OCI-LY1 (cell line): ENCODE measurements at regions not wholly inside any gene's neighbourhood (a gene's known extent, or its start where the extent isn't known, plus 50 kb on each side); places are given as distances from the start of the nearest gene placed in this dataset.

ENCODE experiments used
- H2AFZ ChIP-seq: fragments of 200-600 bp; sonication (generic), shearing (Covaris generic); 2 replicates; pipeline ENCODE4 v1.6.0; 2014; ENCODE audit warnings: antibody characterized with exemption, mild to moderate bottlenecking, low read length
- H3F3A ChIP-seq: fragments of 200-600 bp; sonication (generic), shearing (Covaris generic); 2 replicates; pipeline ENCODE4 v1.6.0; 2014; ENCODE audit warnings: mild to moderate bottlenecking, antibody characterized with exemption, low read length, moderate library complexity; ENCODE audit not compliant: insufficient read depth
- H3K27ac ChIP-seq: fragments of 200-600 bp; sonication (generic); 2 replicates; pipeline ENCODE4 v1.5.1; 2014; ENCODE audit warnings: low read length, mixed run types, mild to moderate bottlenecking, low read depth; ENCODE audit not compliant: poor library complexity, severe bottlenecking
- H3K27me3 ChIP-seq: fragments of 200-600 bp; sonication (generic); 2 replicates; pipeline ENCODE4 v1.6.0; 2014; ENCODE audit warnings: antibody characterized with exemption, mild to moderate bottlenecking, low read length, moderate library complexity; ENCODE audit not compliant: insufficient read depth
- H3K36me3 ChIP-seq: fragments of 200-600 bp; sonication (generic); 2 replicates; pipeline ENCODE4 v1.6.1; 2014; ENCODE audit warnings: mild to moderate bottlenecking, antibody characterized with exemption, low read length, moderate library complexity, mixed read lengths; ENCODE audit not compliant: insufficient read depth
- H3K4me1 ChIP-seq: fragments of 200-600 bp; sonication (generic); 2 replicates; pipeline ENCODE4 v1.5.1; 2014; ENCODE audit warnings: mild to moderate bottlenecking, low read length, moderate library complexity; ENCODE audit not compliant: insufficient read depth, severe bottlenecking
- H3K4me2 ChIP-seq: fragments of 200-600 bp; sonication (generic), shearing (Covaris generic); 2 replicates; pipeline ENCODE4 v1.6.1; 2014; ENCODE audit warnings: low read length
- H3K4me3 ChIP-seq: fragments of 200-600 bp; sonication (generic); 2 replicates; pipeline ENCODE4 v1.5.1; 2014; ENCODE audit warnings: low read length, low read depth, mild to moderate bottlenecking, mixed read lengths; ENCODE audit not compliant: poor library complexity, severe bottlenecking
- H3K79me2 ChIP-seq: fragments of 200-600 bp; shearing (Covaris generic); 2 replicates; pipeline ENCODE4 v1.6.1; 2016; ENCODE audit warnings: mixed run types, low read length, mixed read lengths; ENCODE audit not compliant: insufficient read depth
- H3K9ac ChIP-seq: fragments of 200-600 bp; sonication (generic), shearing (Covaris generic); 2 replicates; pipeline ENCODE4 v1.6.1; 2014; ENCODE audit warnings: mild to moderate bottlenecking, low read length, mixed read lengths
- H3K9me2 ChIP-seq: fragments of 200-600 bp; sonication (generic), shearing (Covaris generic); 2 replicates; pipeline ENCODE4 v1.6.1; 2014; ENCODE audit warnings: low read depth, mild to moderate bottlenecking, low read length, mixed read lengths
- H3K9me3 ChIP-seq: fragments of 200-600 bp; shearing (Covaris generic); 2 replicates; pipeline ENCODE4 v1.6.1; 2014; ENCODE audit warnings: low read length, mixed read lengths
- H4K20me1 ChIP-seq: fragments of 200-600 bp; sonication (generic), shearing (Covaris generic); 2 replicates; pipeline ENCODE4 v1.6.0; 2016; ENCODE audit warnings: mild to moderate bottlenecking, low read length; ENCODE audit not compliant: insufficient read depth
- CTCF ChIP-seq: fragments of 200-600 bp; sonication (generic), shearing (Covaris generic); IDR thresholded peaks from 2 replicates; pipeline ENCODE4 v1.5.1; 2017; ENCODE audit warnings: mild to moderate bottlenecking, antibody characterized with exemption, low read length, moderate library complexity, mixed read lengths
- EZH2 ChIP-seq: fragments of 200-600 bp; sonication (generic), shearing (Covaris generic); IDR thresholded peaks from 2 replicates; pipeline ENCODE4 v1.8.0; 2017; ENCODE audit warnings: borderline replicate concordance, mixed run types, mild to moderate bottlenecking, antibody characterized with exemption, low read length, moderate library complexity, mixed read lengths

GRCh38 chr7:22052674-22053365 lies 107.1 kb upstream of the CDCA7L start:
- no peak for TF ChIP-seq EZH2
- TF ChIP-seq CTCF = no peak
- no peaks in the 10 kb centered on the region; the same call in 1 of the 2 replicates for H3K27me3 ChIP-seq
- no peak overlapping the region for H2AFZ ChIP-seq

GRCh38 chr7:22051886-22052673 lies 106.4 kb upstream of the CDCA7L start:
- H3K4me2 ChIP-seq = no peak overlapping the region
- H3K36me3 ChIP-seq = no peaks in the 10 kb centered on the region

More at GRCh38 chr7:22052674-22053365, 107.1 kb upstream of the CDCA7L start:
- Histone ChIP-seq H3K9me3 (no peaks in the 10 kb centered on the region), H3K79me2 (no peaks in the 10 kb centered on the region), H3K9ac (no peak overlapping the region), H3K4me3 (no peak overlapping the region), H3K4me1 (no peaks in the 10 kb centered on the region), H3K27ac (no peak overlapping the region), H4K20me1 (no peaks in the 10 kb centered on the region), H3K4me2 (no peak overlapping the region), H3F3A (no peaks in the 10 kb centered on the region), H3K9me2 (no peaks in the 10 kb centered on the region), H3K36me3 (no peaks in the 10 kb centered on the region)

More at GRCh38 chr7:22051886-22052673, 106.4 kb upstream of the CDCA7L start:
- Histone ChIP-seq H3K27ac (no peak overlapping the region), H3F3A (no peaks in the 10 kb centered on the region), H2AFZ (no peak overlapping the region), H3K4me1 (no peaks in the 10 kb centered on the region), H3K9me2 (no peaks in the 10 kb centered on the region), H3K4me3 (no peak overlapping the region), H3K9me3 (no peaks in the 10 kb centered on the region), H3K27me3 (no peaks in the 10 kb centered on the region; the same call in 1 of the 2 replicates), H3K79me2 (no peaks in the 10 kb centered on the region), H3K9ac (no peak overlapping the region), H4K20me1 (no peaks in the 10 kb centered on the region)
- TF ChIP-seq EZH2 = no peak
- TF ChIP-seq CTCF = no peak
